ENCODE measurements at regions not wholly inside any gene's neighbourhood (a gene's known extent, or its start where the extent isn't known, plus 50 kb on each side); places are given as distances from the start of the nearest gene placed in this dataset.

DNA sequence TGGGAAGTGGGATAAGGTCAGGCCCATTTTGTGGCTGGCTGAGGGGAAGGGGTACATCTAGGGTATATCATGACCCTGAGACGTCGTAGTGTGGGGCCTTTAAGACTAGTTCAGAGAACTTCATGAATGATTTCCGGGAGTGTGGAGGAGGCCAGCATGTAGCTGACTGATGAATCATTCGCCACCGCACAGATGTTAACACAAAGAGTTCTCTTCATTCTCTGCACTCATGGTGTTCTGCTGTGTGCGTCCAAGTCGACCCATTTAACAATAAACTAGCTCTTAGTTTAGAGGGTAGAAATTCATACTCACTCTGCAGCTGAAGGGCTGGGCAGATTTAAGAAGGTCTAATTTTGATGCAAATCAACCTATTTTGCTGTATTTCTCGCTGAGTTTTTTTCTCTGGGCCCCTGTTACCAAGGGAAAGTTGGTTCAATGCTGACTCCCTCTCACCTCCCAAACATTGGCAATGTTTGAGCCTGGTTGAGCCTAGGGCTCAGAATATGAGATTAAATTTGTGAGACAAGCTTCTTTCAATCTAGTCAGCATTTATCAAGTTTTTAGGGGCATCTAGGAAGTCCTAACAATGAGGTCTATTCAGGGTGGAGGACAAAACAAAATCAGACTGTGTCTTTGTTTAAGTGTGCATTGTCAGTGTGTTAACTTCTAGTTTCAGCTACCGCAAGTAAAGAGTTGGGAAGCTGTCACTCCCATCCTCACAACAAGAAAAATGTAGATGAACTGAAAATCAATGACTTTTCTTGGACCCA is 106.8 kb upstream of the CBLN4 start:
- TF ChIP-seq, protein P1, sequence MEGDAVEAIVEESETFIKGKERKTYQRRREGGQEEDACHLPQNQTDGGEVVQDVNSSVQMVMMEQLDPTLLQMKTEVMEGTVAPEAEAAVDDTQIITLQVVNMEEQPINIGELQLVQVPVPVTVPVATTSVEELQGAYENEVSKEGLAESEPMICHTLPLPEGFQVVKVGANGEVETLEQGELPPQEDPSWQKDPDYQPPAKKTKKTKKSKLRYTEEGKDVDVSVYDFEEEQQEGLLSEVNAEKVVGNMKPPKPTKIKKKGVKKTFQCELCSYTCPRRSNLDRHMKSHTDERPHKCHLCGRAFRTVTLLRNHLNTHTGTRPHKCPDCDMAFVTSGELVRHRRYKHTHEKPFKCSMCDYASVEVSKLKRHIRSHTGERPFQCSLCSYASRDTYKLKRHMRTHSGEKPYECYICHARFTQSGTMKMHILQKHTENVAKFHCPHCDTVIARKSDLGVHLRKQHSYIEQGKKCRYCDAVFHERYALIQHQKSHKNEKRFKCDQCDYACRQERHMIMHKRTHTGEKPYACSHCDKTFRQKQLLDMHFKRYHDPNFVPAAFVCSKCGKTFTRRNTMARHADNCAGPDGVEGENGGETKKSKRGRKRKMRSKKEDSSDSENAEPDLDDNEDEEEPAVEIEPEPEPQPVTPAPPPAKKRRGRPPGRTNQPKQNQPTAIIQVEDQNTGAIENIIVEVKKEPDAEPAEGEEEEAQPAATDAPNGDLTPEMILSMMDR (IDR thresholded peaks at IDR 0.05; ENCODE audit: poor library complexity): no peak
- TF ChIP-seq EZH2 (IDR thresholded peaks at IDR 0.05; ENCODE audit: borderline replicate concordance): no peak

Data from hepatocyte (in vitro differentiated cells).